ENCODE measurements at regions not wholly inside any gene's neighbourhood (a gene's known extent, or its start where the extent isn't known, plus 50 kb on each side); places are given as distances from the start of the nearest gene placed in this dataset.
"Not testable (repeated sequence)": the region's sequence is repeated elsewhere in the genome, so short reads cannot be mapped to it uniquely, and the experiment has no call there.

GRCh38 chr7:135872861-135873260 lies 104.3 kb downstream of the MTPN start:
- in situ Hi-C loops (cut with MboI; ENCODE audit: low sequenced_read_pairs) = not testable (repeated sequence)

GRCh38 chr7:135862586-135863340 lies 114.2 kb upstream of the FAM180A start:
- in situ Hi-C loops (cut with MboI; ENCODE audit: low sequenced_read_pairs) = no loop called here

- in situ Hi-C loops (cut with MboI; ENCODE audit: low sequenced_read_pairs) = no loop called here
Measured at GRCh38 chr7:135859538-135859937, 110.9 kb upstream of the FAM180A start.

- in situ Hi-C loops (cut with MboI; ENCODE audit: low sequenced_read_pairs) = no loop called here
Measured at GRCh38 chr7:135858851-135859250, 110.2 kb upstream of the FAM180A start.

- in situ Hi-C loops (cut with MboI; ENCODE audit: low sequenced_read_pairs) = no loop called here
Measured at GRCh38 chr7:135858379-135858778, 109.8 kb upstream of the FAM180A start.

GRCh38 chr7:135857519-135858274 lies 109.1 kb upstream of the FAM180A start:
- in situ Hi-C loops (cut with MboI; ENCODE audit: low sequenced_read_pairs) = no loop called here

GRCh38 chr7:135856356-135857144 lies 107.9 kb upstream of the FAM180A start:
- in situ Hi-C loops (cut with MboI; ENCODE audit: low sequenced_read_pairs) = no loop called here

GRCh38 chr7:135855846-135856245 lies 107.2 kb upstream of the FAM180A start:
- in situ Hi-C loops (cut with MboI; ENCODE audit: low sequenced_read_pairs) = no loop called here

- in situ Hi-C loops (cut with MboI; ENCODE audit: low sequenced_read_pairs) = no loop called here
Measured at GRCh38 chr7:135853499-135853898, 104.9 kb upstream of the FAM180A start.

GRCh38 chr7:135853008-135853407 lies 104.4 kb upstream of the FAM180A start:
- in situ Hi-C loops (cut with MboI; ENCODE audit: low sequenced_read_pairs) = no loop called here

GRCh38 chr7:135847242-135847641 lies 98.6 kb upstream of the FAM180A start:
- in situ Hi-C loops (cut with MboI; ENCODE audit: low sequenced_read_pairs) = no loop called here

GRCh38 chr7:135846339-135846738 lies 97.7 kb upstream of the FAM180A start:
- in situ Hi-C loops (cut with MboI; ENCODE audit: low sequenced_read_pairs) = no loop called here

- in situ Hi-C loops (cut with MboI; ENCODE audit: low sequenced_read_pairs) = no loop called here
Measured at GRCh38 chr7:135845415-135846075, 96.9 kb upstream of the FAM180A start.

GRCh38 chr7:135844903-135845302 lies 96.3 kb upstream of the FAM180A start:
- in situ Hi-C loops (cut with MboI; ENCODE audit: low sequenced_read_pairs) = no loop called here

GRCh38 chr7:135843214-135843613 lies 94.6 kb upstream of the FAM180A start:
- in situ Hi-C loops (cut with MboI; ENCODE audit: low sequenced_read_pairs) = no loop called here

GRCh38 chr7:135842446-135843179 lies 94.0 kb upstream of the FAM180A start:
- in situ Hi-C loops (cut with MboI; ENCODE audit: low sequenced_read_pairs) = no loop called here

- in situ Hi-C loops (cut with MboI; ENCODE audit: low sequenced_read_pairs) = no loop called here
Measured at GRCh38 chr7:135840591-135840990, 92.0 kb upstream of the FAM180A start.

GRCh38 chr7:135837675-135838074 lies 89.1 kb upstream of the FAM180A start:
- in situ Hi-C loops (cut with MboI; ENCODE audit: low sequenced_read_pairs) = no loop called here

- in situ Hi-C loops (cut with MboI; ENCODE audit: low sequenced_read_pairs) = no loop called here
Measured at GRCh38 chr7:135834266-135834665, 85.7 kb upstream of the FAM180A start.

GRCh38 chr7:135833642-135834041 lies 85.0 kb upstream of the FAM180A start:
- in situ Hi-C loops (cut with MboI; ENCODE audit: low sequenced_read_pairs) = no loop called here
